Loucy (cell line): ENCODE measurements at regions not wholly inside any gene's neighbourhood (a gene's known extent, or its start where the extent isn't known, plus 50 kb on each side); places are given as distances from the start of the nearest gene placed in this dataset.

Experiments used
- CTCF ChIP-seq: fragments of 200-600 bp; sonication (generic); conservative IDR thresholded peaks from 2 replicates; pipeline ENCODE4 v1.5.1; 2014; ENCODE audit warnings: mild to moderate bottlenecking, antibody characterized with exemption, low read length
- EZH2phosphoT487 ChIP-seq: fragments of 200-600 bp; IDR thresholded peaks from 2 replicates; pipeline ENCODE4 v1.6.1; 2018; ENCODE audit warnings: antibody characterized with exemption, mild to moderate bottlenecking, moderate library complexity, borderline replicate concordance

GRCh38 chr5:4772591-4772990 lies 367.5 kb upstream of the ADAMTS16 start:
- TF ChIP-seq EZH2phosphoT487 (no peak), CTCF (no peak)
